ENCODE measurements at regions not wholly inside any gene's neighbourhood (a gene's known extent, or its start where the extent isn't known, plus 50 kb on each side); places are given as distances from the start of the nearest gene placed in this dataset.

DNA sequence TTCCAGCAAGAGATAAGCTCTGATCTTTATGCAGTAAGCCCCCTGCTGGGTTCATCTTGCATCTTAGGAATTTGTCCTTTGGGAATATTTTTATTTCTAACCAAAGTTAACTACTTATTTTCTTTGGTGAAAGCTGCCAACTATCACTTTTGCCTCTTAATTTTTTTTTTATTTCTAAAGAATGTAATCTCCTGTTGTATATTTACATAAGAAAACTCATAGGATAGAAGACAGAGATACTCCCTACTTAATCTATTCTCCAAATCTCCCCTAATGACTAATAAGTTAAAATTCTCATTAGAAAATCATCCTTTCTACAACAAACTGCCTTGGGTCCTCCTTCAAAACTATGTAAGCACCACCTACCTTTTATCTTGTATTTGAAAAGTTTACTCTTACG, 612.2 kb upstream of the SLC39A10 start:
- Mint-ChIP-seq H3K27me3 (ENCODE audit: unreplicated experiment) (peaks cover 10% of the 10 kb centered on the region), H3K4me3 (ENCODE audit: unreplicated experiment) (no peak overlapping the region), H3K27ac (ENCODE audit: unreplicated experiment) (no peak overlapping the region), H3K4me1 (ENCODE audit: unreplicated experiment) (no peaks in the 10 kb centered on the region), H3K9me3 (ENCODE audit: unreplicated experiment) (no peaks in the 10 kb centered on the region), H3K36me3 (ENCODE audit: unreplicated experiment) (no peaks in the 10 kb centered on the region)
- no peak for DNase-seq (ENCODE audit: extremely low spot score, unreplicated experiment)
- TF ChIP-seq, protein P1, sequence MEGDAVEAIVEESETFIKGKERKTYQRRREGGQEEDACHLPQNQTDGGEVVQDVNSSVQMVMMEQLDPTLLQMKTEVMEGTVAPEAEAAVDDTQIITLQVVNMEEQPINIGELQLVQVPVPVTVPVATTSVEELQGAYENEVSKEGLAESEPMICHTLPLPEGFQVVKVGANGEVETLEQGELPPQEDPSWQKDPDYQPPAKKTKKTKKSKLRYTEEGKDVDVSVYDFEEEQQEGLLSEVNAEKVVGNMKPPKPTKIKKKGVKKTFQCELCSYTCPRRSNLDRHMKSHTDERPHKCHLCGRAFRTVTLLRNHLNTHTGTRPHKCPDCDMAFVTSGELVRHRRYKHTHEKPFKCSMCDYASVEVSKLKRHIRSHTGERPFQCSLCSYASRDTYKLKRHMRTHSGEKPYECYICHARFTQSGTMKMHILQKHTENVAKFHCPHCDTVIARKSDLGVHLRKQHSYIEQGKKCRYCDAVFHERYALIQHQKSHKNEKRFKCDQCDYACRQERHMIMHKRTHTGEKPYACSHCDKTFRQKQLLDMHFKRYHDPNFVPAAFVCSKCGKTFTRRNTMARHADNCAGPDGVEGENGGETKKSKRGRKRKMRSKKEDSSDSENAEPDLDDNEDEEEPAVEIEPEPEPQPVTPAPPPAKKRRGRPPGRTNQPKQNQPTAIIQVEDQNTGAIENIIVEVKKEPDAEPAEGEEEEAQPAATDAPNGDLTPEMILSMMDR (IDR thresholded peaks at IDR 0.05) = no peak

DNA sequence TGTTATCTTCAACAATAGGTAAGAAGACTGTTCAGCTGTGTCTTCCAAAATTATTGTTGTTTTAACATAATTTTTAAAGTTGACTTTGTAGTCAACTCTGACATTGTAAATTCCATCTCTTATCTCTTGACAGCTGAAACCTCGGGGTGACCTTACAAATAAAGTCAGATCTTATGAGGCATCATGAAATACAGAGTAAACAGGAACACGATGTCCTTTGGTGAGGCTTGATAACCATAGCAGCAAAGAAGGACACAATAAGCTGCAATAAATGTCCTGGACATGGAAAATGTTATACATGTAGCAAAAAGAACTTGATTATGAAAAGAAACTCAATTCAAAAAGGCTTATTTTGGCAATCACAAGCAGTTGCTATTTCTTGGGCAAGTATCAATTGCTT, 618.9 kb upstream of the SLC39A10 start:
- H3K27ac Mint-ChIP-seq (ENCODE audit: unreplicated experiment) = no peak overlapping the region
- H3K27me3 Mint-ChIP-seq (ENCODE audit: unreplicated experiment) = peaks cover 10% of the 10 kb centered on the region
- no peaks in the 10 kb centered on the region for H3K36me3 Mint-ChIP-seq (ENCODE audit: unreplicated experiment)
- no peaks in the 10 kb centered on the region for H3K4me1 Mint-ChIP-seq (ENCODE audit: unreplicated experiment)
- DNase-seq (ENCODE audit: extremely low spot score, unreplicated experiment) = no peak
- no peaks in the 10 kb centered on the region for H3K9me3 Mint-ChIP-seq (ENCODE audit: unreplicated experiment)
- TF ChIP-seq, protein P1 (IDR thresholded peaks at IDR 0.05) = no peak
- H3K4me3 Mint-ChIP-seq (ENCODE audit: unreplicated experiment) = no peak overlapping the region

DNA sequence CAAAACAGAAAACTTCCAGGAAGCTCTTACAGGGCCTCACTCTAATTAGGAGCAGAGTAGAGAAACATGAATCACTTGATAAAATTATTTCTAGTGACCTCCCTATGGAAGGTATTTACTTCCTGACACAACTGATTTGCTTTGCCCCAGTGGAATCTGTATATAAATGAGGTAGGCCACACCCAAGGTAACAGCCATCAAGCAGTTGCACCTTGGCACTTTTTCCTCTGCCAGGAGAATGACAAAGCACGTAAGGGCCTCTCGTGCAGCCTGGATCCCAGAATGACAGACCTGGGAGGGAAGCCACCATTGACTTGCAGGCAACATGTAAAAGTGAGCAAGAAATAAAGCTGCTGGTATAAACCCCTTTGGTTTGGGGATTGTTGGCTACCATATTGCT, 620.0 kb upstream of the SLC39A10 start:
- DNase-seq (ENCODE audit: extremely low spot score, unreplicated experiment) = no peak
- TF ChIP-seq, protein P1 (IDR thresholded peaks at IDR 0.05) = no peak
- Mint-ChIP-seq H3K27ac (ENCODE audit: unreplicated experiment) (no peak overlapping the region), H3K4me1 (ENCODE audit: unreplicated experiment) (no peaks in the 10 kb centered on the region), H3K9me3 (ENCODE audit: unreplicated experiment) (no peaks in the 10 kb centered on the region), H3K36me3 (ENCODE audit: unreplicated experiment) (no peaks in the 10 kb centered on the region), H3K27me3 (ENCODE audit: unreplicated experiment) (peaks cover 5% of the 10 kb centered on the region), H3K4me3 (ENCODE audit: unreplicated experiment) (no peak overlapping the region)

DNA sequence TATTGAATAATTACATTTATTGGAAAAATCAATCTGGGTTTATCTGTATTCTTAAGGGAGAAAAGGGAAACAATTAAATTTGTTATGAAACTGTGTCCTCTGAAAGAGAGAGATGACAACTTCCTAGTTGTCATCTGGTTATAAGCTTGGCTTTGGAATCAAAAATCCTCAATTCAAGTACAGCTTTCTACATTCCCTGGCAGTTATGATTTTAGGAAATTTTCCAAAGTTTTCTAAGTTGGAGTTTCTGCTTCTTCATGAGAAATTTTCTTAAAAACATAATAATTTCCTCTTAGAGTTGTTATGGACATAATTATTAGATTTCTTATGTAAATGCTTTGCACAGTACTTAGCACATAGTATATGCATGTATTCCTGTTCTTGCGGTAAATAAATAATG, 625.6 kb upstream of the SLC39A10 start:
- Mint-ChIP-seq H3K27ac (ENCODE audit: unreplicated experiment) (no peak overlapping the region), H3K36me3 (ENCODE audit: unreplicated experiment) (no peaks in the 10 kb centered on the region), H3K4me1 (ENCODE audit: unreplicated experiment) (no peaks in the 10 kb centered on the region), H3K4me3 (ENCODE audit: unreplicated experiment) (no peak overlapping the region), H3K9me3 (ENCODE audit: unreplicated experiment) (no peaks in the 10 kb centered on the region), H3K27me3 (ENCODE audit: unreplicated experiment) (peaks cover 4% of the 10 kb centered on the region)
- TF ChIP-seq, protein P1 (IDR thresholded peaks at IDR 0.05) = no peak
- DNase-seq (ENCODE audit: extremely low spot score, unreplicated experiment) = no peak

DNA sequence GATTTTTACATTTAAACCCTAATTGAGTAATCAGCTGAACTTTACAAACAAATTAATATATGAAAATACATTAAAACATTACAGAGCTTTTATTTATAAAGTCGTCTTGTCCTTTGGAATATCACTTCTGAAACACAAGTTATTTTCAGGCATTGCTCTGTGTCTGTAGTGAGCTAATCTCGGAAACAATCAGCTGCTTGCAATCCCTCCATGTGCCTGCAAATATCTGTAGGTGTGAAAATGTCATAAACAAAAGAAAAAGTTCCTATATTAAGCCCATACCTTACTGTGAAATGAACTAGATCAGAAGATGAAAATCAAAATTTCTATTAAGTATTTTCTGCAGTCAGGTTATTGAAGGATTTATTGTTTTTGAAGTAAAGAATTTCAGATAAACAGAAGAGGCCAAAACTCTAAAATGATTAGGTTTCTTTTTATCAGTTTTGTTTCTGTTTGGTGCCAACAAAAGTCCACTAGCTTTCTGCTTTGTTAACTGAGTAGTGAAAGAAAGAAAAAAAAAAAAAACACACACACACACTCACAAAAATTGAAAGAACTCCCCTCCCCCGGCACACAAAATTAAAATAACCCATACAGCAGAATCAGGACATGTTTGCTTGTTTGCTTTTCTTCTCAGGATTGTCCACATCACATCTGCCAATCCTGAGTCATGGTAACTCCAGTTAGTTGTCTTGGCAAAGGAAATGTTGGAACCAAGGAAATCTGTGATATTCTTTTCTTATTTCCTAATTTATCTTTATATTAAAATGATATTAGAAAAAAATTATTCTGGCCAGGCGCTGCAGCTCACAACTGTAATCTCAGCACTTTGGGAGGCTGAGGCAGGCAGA, 627.0 kb upstream of the SLC39A10 start:
- DNase-seq (ENCODE audit: extremely low spot score, unreplicated experiment) = no peak
- no peak overlapping the region for H3K4me3 Mint-ChIP-seq (ENCODE audit: unreplicated experiment)
- H3K4me1 Mint-ChIP-seq (ENCODE audit: unreplicated experiment) = no peaks in the 10 kb centered on the region
- no peaks in the 10 kb centered on the region for H3K36me3 Mint-ChIP-seq (ENCODE audit: unreplicated experiment)
- TF ChIP-seq, protein P1 (IDR thresholded peaks at IDR 0.05) = no peak
- H3K27ac Mint-ChIP-seq (ENCODE audit: unreplicated experiment) = no peak overlapping the region
- no peaks in the 10 kb centered on the region for H3K9me3 Mint-ChIP-seq (ENCODE audit: unreplicated experiment)
- peaks cover 4% of the 10 kb centered on the region for H3K27me3 Mint-ChIP-seq (ENCODE audit: unreplicated experiment)

Measured in osteocyte (in vitro differentiated cells).